MM.1S (cell line): ENCODE measurements at regions not wholly inside any gene's neighbourhood (a gene's known extent, or its start where the extent isn't known, plus 50 kb on each side); places are given as distances from the start of the nearest gene placed in this dataset.

Source experiments
- DNase-seq: peaks from one replicate; pipeline ENCODE4 v3.0.0-alpha.2; 2015
- H2AFZ ChIP-seq: fragments of 300-600 bp; sonication (generic); 2 replicates; pipeline ENCODE4 v1.6.0; 2016; ENCODE audit warnings: antibody characterized with exemption, low read length
- H3F3A ChIP-seq: fragments of 300-600 bp; sonication (generic); 2 replicates; pipeline ENCODE4 v1.6.1; 2016; ENCODE audit warnings: mild to moderate bottlenecking, antibody characterized with exemption, low read length, moderate library complexity, mixed read lengths; ENCODE audit not compliant: insufficient read depth
- H3K27ac ChIP-seq: fragments of 300-600 bp; sonication (generic); 2 replicates; pipeline ENCODE4 v1.5.1; 2016; ENCODE audit warnings: mild to moderate bottlenecking, low read length
- H3K27me3 ChIP-seq: fragments of 300-600 bp; sonication (generic); replicated peaks from 2 replicates; pipeline ENCODE4 v1.6.0; 2016; ENCODE audit warnings: low read length; ENCODE audit not compliant: insufficient read depth
- H3K36me3 ChIP-seq: fragments of 300-600 bp; sonication (generic); replicated peaks from 2 replicates; pipeline ENCODE4 v1.6.1; 2016; ENCODE audit warnings: mild to moderate bottlenecking, low read length, mixed read lengths; ENCODE audit not compliant: insufficient read depth
- H3K4me1 ChIP-seq: fragments of 300-600 bp; sonication (generic); 2 replicates; pipeline ENCODE4 v1.6.1; 2016; ENCODE audit warnings: low read length, mixed read lengths
- H3K4me2 ChIP-seq: fragments of 300-600 bp; sonication (generic); 2 replicates; pipeline ENCODE4 v1.6.0; 2016; ENCODE audit warnings: low read depth, low read length
- H3K4me3 ChIP-seq: fragments of 300-600 bp; sonication (generic); 2 replicates; pipeline ENCODE4 v1.5.1; 2016; ENCODE audit warnings: low read length, mixed read lengths
- H3K79me2 ChIP-seq: fragments of 300-600 bp; sonication (generic); 2 replicates; pipeline ENCODE4 v1.6.1; 2016; ENCODE audit warnings: mixed run types, low read length, mixed read lengths
- H3K9ac ChIP-seq: fragments of 300-600 bp; sonication (generic); 2 replicates; pipeline ENCODE4 v1.6.1; 2016; ENCODE audit warnings: low read length, mixed read lengths
- H3K9me2 ChIP-seq: fragments of 300-600 bp; sonication (generic); replicated peaks from 2 replicates; pipeline ENCODE4 v1.6.1; 2016; ENCODE audit warnings: mild to moderate bottlenecking, low read length, mixed read lengths; ENCODE audit not compliant: insufficient read depth
- H3K9me3 ChIP-seq: fragments of 300-600 bp; sonication (generic); replicated peaks from 2 replicates; pipeline ENCODE4 v1.6.1; 2016; ENCODE audit warnings: mild to moderate bottlenecking, low read length, mixed read lengths; ENCODE audit not compliant: insufficient read depth
- H4K20me1 ChIP-seq: fragments of 300-600 bp; sonication (generic); 2 replicates; pipeline ENCODE4 v1.6.1; 2016; ENCODE audit warnings: mild to moderate bottlenecking, low read length, moderate library complexity, mixed read lengths; ENCODE audit not compliant: insufficient read depth
- CTCF ChIP-seq: fragments of 300-600 bp; sonication (generic); IDR thresholded peaks from 2 replicates; pipeline ENCODE4 v1.5.1; 2016; ENCODE audit warnings: antibody characterized with exemption, low read length, mixed read lengths
- EZH2 ChIP-seq: fragments of 300-600 bp; sonication (generic); optimal IDR thresholded peaks from 2 replicates; pipeline ENCODE3; 2017; ENCODE audit warnings: low read depth, mild to moderate bottlenecking, antibody characterized with exemption, low read length, mixed read lengths
- EZH2phosphoT487 ChIP-seq: fragments of 300-600 bp; sonication (generic); IDR thresholded peaks from 2 replicates; pipeline ENCODE4 v1.6.1; 2018; ENCODE audit warnings: antibody characterized with exemption, low read length

GRCh38 chr10:128642502-128642901 lies 516.3 kb upstream of the MKI67 start:
- H4K20me1 ChIP-seq: no peaks in the 10 kb centered on the region
- no peaks in the 10 kb centered on the region for H3K4me1 ChIP-seq
- no peak overlapping the region for H3K4me2 ChIP-seq
- H2AFZ ChIP-seq: no peak overlapping the region
- H3K27ac ChIP-seq: no peak overlapping the region
- no peak overlapping the region for H3K4me3 ChIP-seq
- no peak for DNase-seq
- TF ChIP-seq EZH2phosphoT487 (no peak), EZH2 (no peak), CTCF (no peak)
- H3K9ac ChIP-seq: no peak overlapping the region
- H3K79me2 ChIP-seq: no peaks in the 10 kb centered on the region
- H3K9me3 ChIP-seq: no peaks in the 10 kb centered on the region
- H3K36me3 ChIP-seq: no peaks in the 10 kb centered on the region
- no peaks in the 10 kb centered on the region for H3K27me3 ChIP-seq
- H3K9me2 ChIP-seq: no peaks in the 10 kb centered on the region
- no peaks in the 10 kb centered on the region for H3F3A ChIP-seq

GRCh38 chr10:128643658-128644057 lies 517.4 kb upstream of the MKI67 start:
- Histone ChIP-seq H3F3A (no peaks in the 10 kb centered on the region), H3K9me3 (no peaks in the 10 kb centered on the region), H2AFZ (no peak overlapping the region), H3K4me2 (no peak overlapping the region), H3K36me3 (no peaks in the 10 kb centered on the region), H3K27ac (no peak overlapping the region), H3K4me3 (no peak overlapping the region), H3K9ac (no peak overlapping the region), H3K79me2 (no peaks in the 10 kb centered on the region), H3K27me3 (no peaks in the 10 kb centered on the region), H3K4me1 (no peaks in the 10 kb centered on the region), H4K20me1 (no peaks in the 10 kb centered on the region), H3K9me2 (no peaks in the 10 kb centered on the region)
- no peak for DNase-seq
- TF ChIP-seq EZH2phosphoT487: no peak
- no peak for TF ChIP-seq CTCF
- TF ChIP-seq EZH2: no peak

- TF ChIP-seq EZH2phosphoT487: no peak
- TF ChIP-seq EZH2: no peak
- TF ChIP-seq CTCF: no peak
- no peak for DNase-seq
- Histone ChIP-seq H3K27ac (no peak overlapping the region), H4K20me1 (no peaks in the 10 kb centered on the region), H3K9me3 (no peaks in the 10 kb centered on the region), H2AFZ (no peak overlapping the region), H3F3A (no peaks in the 10 kb centered on the region), H3K27me3 (no peaks in the 10 kb centered on the region), H3K79me2 (no peaks in the 10 kb centered on the region), H3K36me3 (no peaks in the 10 kb centered on the region), H3K4me3 (no peak overlapping the region), H3K9me2 (no peaks in the 10 kb centered on the region), H3K4me1 (no peaks in the 10 kb centered on the region), H3K9ac (no peak overlapping the region), H3K4me2 (no peak overlapping the region)
Measured at GRCh38 chr10:128645486-128645885, 519.3 kb upstream of the MKI67 start.

GRCh38 chr10:128646956-128647355 lies 520.7 kb upstream of the MKI67 start:
- no peak overlapping the region for H3K4me3 ChIP-seq
- no peaks in the 10 kb centered on the region for H3K9me3 ChIP-seq
- H3K27ac ChIP-seq: no peak overlapping the region
- H3F3A ChIP-seq: no peaks in the 10 kb centered on the region
- H3K9me2 ChIP-seq: no peaks in the 10 kb centered on the region
- no peaks in the 10 kb centered on the region for H4K20me1 ChIP-seq
- no peak overlapping the region for H3K4me2 ChIP-seq
- TF ChIP-seq EZH2phosphoT487: no peak
- TF ChIP-seq EZH2: no peak
- TF ChIP-seq CTCF: no peak
- no peaks in the 10 kb centered on the region for H3K36me3 ChIP-seq
- no peak overlapping the region for H3K9ac ChIP-seq
- no peak overlapping the region for H2AFZ ChIP-seq
- H3K4me1 ChIP-seq: no peaks in the 10 kb centered on the region
- no peaks in the 10 kb centered on the region for H3K79me2 ChIP-seq
- no peaks in the 10 kb centered on the region for H3K27me3 ChIP-seq
- DNase-seq: no peak
